Osteoblast (primary cell): ENCODE measurements at regions not wholly inside any gene's neighbourhood (a gene's known extent, or its start where the extent isn't known, plus 50 kb on each side); places are given as distances from the start of the nearest gene placed in this dataset.

Experiments
- DNase-seq: peaks from one replicate; pipeline ENCODE4 v3.0.0; 2011; ENCODE audit warnings: low spot score, mixed read lengths; ENCODE audit not compliant: insufficient read length; ENCODE audit errors: missing footprints
- H2AFZ ChIP-seq: 2 replicates; pipeline ENCODE4 v1.6.0; 2011; ENCODE audit warnings: mild to moderate bottlenecking, low read length
- H3K27ac ChIP-seq: 2 replicates; pipeline ENCODE4 v1.5.1; 2011; ENCODE audit warnings: mild to moderate bottlenecking, low read depth, low read length, moderate library complexity
- H3K27me3 ChIP-seq: 2 replicates; pipeline ENCODE4 v1.6.0; 2012; ENCODE audit warnings: mild to moderate bottlenecking, control low read depth, inconsistent platforms, low read length, moderate library complexity; ENCODE audit not compliant: insufficient read depth
- H3K36me3 ChIP-seq: 2 replicates; pipeline ENCODE4 v1.5.1; 2011; ENCODE audit warnings: mild to moderate bottlenecking, low read length, control low read depth, moderate library complexity; ENCODE audit not compliant: insufficient read depth
- H3K4me1 ChIP-seq: 2 replicates; pipeline ENCODE4 v1.5.1; 2011; ENCODE audit warnings: mild to moderate bottlenecking, low read length, control low read depth, moderate library complexity; ENCODE audit not compliant: insufficient read depth
- H3K4me2 ChIP-seq: 2 replicates; pipeline ENCODE4 v1.6.0; 2011; ENCODE audit warnings: mild to moderate bottlenecking, low read length; ENCODE audit not compliant: insufficient read depth
- H3K4me3 ChIP-seq: fragments of 200-600 bp; sonication (generic); 3 replicates; pipeline ENCODE4 v1.5.1; 2012; ENCODE audit warnings: mild to moderate bottlenecking, low read length, inconsistent platforms; ENCODE audit not compliant: insufficient read depth
- H3K79me2 ChIP-seq: 2 replicates; pipeline ENCODE4 v1.6.0; 2012; ENCODE audit warnings: mild to moderate bottlenecking, low read length, control low read depth, inconsistent platforms; ENCODE audit not compliant: insufficient read depth
- H3K9me3 ChIP-seq: 2 replicates; pipeline ENCODE4 v1.5.1; 2011; ENCODE audit warnings: low read depth, low read length, control low read depth
- H4K20me1 ChIP-seq: 2 replicates; pipeline ENCODE4 v1.6.0; 2012; ENCODE audit warnings: mild to moderate bottlenecking, low read length, control low read depth; ENCODE audit not compliant: insufficient read depth
- CTCF ChIP-seq: IDR thresholded peaks from 2 replicates; pipeline ENCODE4 v1.5.1; 2011; ENCODE audit warnings: mild to moderate bottlenecking, low read depth, low read length, moderate library complexity; ENCODE audit errors: extremely low read depth

- Histone ChIP-seq H2AFZ (no peak overlapping the region), H3K4me1 (no peaks in the 10 kb centered on the region), H3K4me3 (no peak overlapping the region), H3K9me3 (no peaks in the 10 kb centered on the region), H3K36me3 (no peaks in the 10 kb centered on the region), H3K79me2 (no peaks in the 10 kb centered on the region), H3K4me2 (no peak overlapping the region), H4K20me1 (no peaks in the 10 kb centered on the region), H3K27me3 (no peaks in the 10 kb centered on the region), H3K27ac (no peak overlapping the region)
- no peak for DNase-seq
- TF ChIP-seq CTCF = no peak
Measured at GRCh38 chr1:221641811-221642210, 100.1 kb downstream of the DUSP10 start.

- no peaks in the 10 kb centered on the region for H3K36me3 ChIP-seq
- DNase-seq = no peak
- no peaks in the 10 kb centered on the region for H3K9me3 ChIP-seq
- no peak overlapping the region for H3K4me2 ChIP-seq
- no peak for TF ChIP-seq CTCF
- no peaks in the 10 kb centered on the region for H3K27me3 ChIP-seq
- H4K20me1 ChIP-seq = no peaks in the 10 kb centered on the region
- no peaks in the 10 kb centered on the region for H3K4me1 ChIP-seq
- H2AFZ ChIP-seq = no peak overlapping the region
- no peak overlapping the region for H3K27ac ChIP-seq
- no peak overlapping the region for H3K4me3 ChIP-seq
- no peaks in the 10 kb centered on the region for H3K79me2 ChIP-seq
Measured at GRCh38 chr1:221643404-221644144, 98.3 kb downstream of the DUSP10 start.

- Histone ChIP-seq H3K4me2 (no peak overlapping the region), H3K9me3 (no peaks in the 10 kb centered on the region), H3K27ac (no peak overlapping the region), H3K79me2 (no peaks in the 10 kb centered on the region), H3K27me3 (no peaks in the 10 kb centered on the region), H2AFZ (no peak overlapping the region), H3K36me3 (no peaks in the 10 kb centered on the region), H3K4me1 (no peaks in the 10 kb centered on the region), H3K4me3 (no peak overlapping the region), H4K20me1 (no peaks in the 10 kb centered on the region)
- TF ChIP-seq CTCF = no peak
- no peak for DNase-seq
Measured at GRCh38 chr1:221644145-221644448, 97.8 kb downstream of the DUSP10 start.

GRCh38 chr1:221644663-221645258 lies 97.1 kb downstream of the DUSP10 start:
- H3K4me1 ChIP-seq = no peaks in the 10 kb centered on the region
- no peak overlapping the region for H3K4me3 ChIP-seq

More at GRCh38 chr1:221644663-221645258, 97.1 kb downstream of the DUSP10 start:
- Histone ChIP-seq H3K4me2 (no peak overlapping the region), H3K36me3 (no peaks in the 10 kb centered on the region), H2AFZ (no peak overlapping the region), H3K27ac (no peak overlapping the region), H3K9me3 (no peaks in the 10 kb centered on the region), H3K27me3 (no peaks in the 10 kb centered on the region), H4K20me1 (no peaks in the 10 kb centered on the region), H3K79me2 (no peaks in the 10 kb centered on the region)
- no peak for DNase-seq
- TF ChIP-seq CTCF = no peak
